Mammary epithelial cell (primary cell): ENCODE measurements at regions not wholly inside any gene's neighbourhood (a gene's known extent, or its start where the extent isn't known, plus 50 kb on each side); places are given as distances from the start of the nearest gene placed in this dataset.

ENCODE experiments used
- CTCF ChIP-seq, 2 donors: IDR thresholded peaks in 1 of 2; conservative IDR thresholded peaks in 1 of 2; 2 replicates each; pipeline ENCODE4 v1.5.1; 2011 to 2012; ENCODE audit warnings: inconsistent platforms in 2 of 2, low read length in 2 of 2, mild to moderate bottlenecking in 2 of 2, control low read depth in 1 of 2, low read depth in 1 of 2; ENCODE audit not compliant: insufficient read depth in 1 of 2; ENCODE audit errors: extremely low read depth in 1 of 2
- EZH2 ChIP-seq: IDR thresholded peaks from 2 replicates; pipeline ENCODE4 v1.6.1; 2012; ENCODE audit warnings: low read length, inconsistent platforms, borderline replicate concordance

- TF ChIP-seq CTCF (conservative IDR thresholded peaks at IDR 0.05 in 1 of 2, IDR thresholded peaks at IDR 0.05 in 1 of 2; ENCODE audit: extremely low read depth in 1 of 2, insufficient read depth in 1 of 2, low read depth in 1 of 2, low read length in 2 of 2) (no peak), EZH2 (no peak)
These were observed 105.7 kb downstream of the TMEM174 start for GRCh38 chr5:73278693-73279092.
